Activated CD4-positive, alpha-beta memory T cell treated with anti-CD3 and anti-CD28 coated beads for 36 hours (primary cell): ENCODE measurements at regions not wholly inside any gene's neighbourhood (a gene's known extent, or its start where the extent isn't known, plus 50 kb on each side); places are given as distances from the start of the nearest gene placed in this dataset.

Experiments
- CTCF ChIA-PET: fragments of 350-600 bp; sonication (Branson Sonifier 250); formaldehyde crosslinking; loops from one replicate; lab custom pipeline; 2021; ENCODE audit warnings: antibody characterized with exemption, inconsistent platforms; lab: Charles Lee
- POLR2A ChIA-PET: fragments of 350-600 bp; sonication (Branson Sonifier 250); formaldehyde crosslinking; loops from one replicate; lab custom pipeline; 2021; ENCODE audit warnings: antibody characterized with exemption; lab: Charles Lee
- DNase-seq: peaks from one replicate; pipeline ENCODE4 v3.0.0-alpha.2; 2020
- H3K27ac Mint-ChIP-seq: one replicate; pipeline ENCODE4 v1.8.0; 2021; ENCODE audit warnings: mixed read lengths
- H3K27me3 Mint-ChIP-seq: one replicate; pipeline ENCODE4 v1.8.0; 2021; ENCODE audit warnings: mixed read lengths
- H3K36me3 Mint-ChIP-seq: one replicate; pipeline ENCODE4 v1.8.0; 2021; ENCODE audit warnings: mixed read lengths
- H3K4me1 Mint-ChIP-seq: one replicate; pipeline ENCODE4 v1.8.0; 2021; ENCODE audit warnings: low read depth, mixed read lengths
- H3K4me3 Mint-ChIP-seq: one replicate; pipeline ENCODE4 v1.8.0; 2021; ENCODE audit warnings: mild to moderate bottlenecking, mixed read lengths
- H3K9me3 Mint-ChIP-seq: one replicate; pipeline ENCODE4 v1.8.0; 2021; ENCODE audit warnings: mixed read lengths
- intact Hi-C: fragments of 100-400 bp; cut with micrococcal nuclease; formaldehyde crosslinking; loops from one replicate; pipeline ENCODE4 v1.15.1; 2023

GRCh38 chr1:96983866-96984265 lies 262.3 kb downstream of the PTBP2 start:
- Mint-ChIP-seq H3K27ac (no peak overlapping the region), H3K27me3 (peaks cover 2% of the 10 kb centered on the region), H3K36me3 (no peaks in the 10 kb centered on the region), H3K4me3 (no peak overlapping the region), H3K9me3 (peaks cover 2% of the 10 kb centered on the region), H3K4me1 (no peaks in the 10 kb centered on the region)
- DNase-seq, result no peak
- intact Hi-C loops, result no loop called here
- ChIA-PET POLR2A (no interaction called here), CTCF (no interaction called here)

- CTCF ChIA-PET, result no interaction called here
- POLR2A ChIA-PET, result no interaction called here
- DNase-seq, result no peak
- Mint-ChIP-seq H3K27ac (no peak overlapping the region), H3K4me1 (no peaks in the 10 kb centered on the region), H3K27me3 (peaks cover 4% of the 10 kb centered on the region), H3K36me3 (no peaks in the 10 kb centered on the region), H3K4me3 (no peak overlapping the region), H3K9me3 (peaks cover 2% of the 10 kb centered on the region)
- intact Hi-C loops, result no loop called here
Observed at GRCh38 chr1:96987186-96987703, 265.7 kb downstream of the PTBP2 start.

- intact Hi-C loops, result no loop called here
- Mint-ChIP-seq H3K4me3 (no peak overlapping the region), H3K27me3 (peaks cover 7% of the 10 kb centered on the region), H3K27ac (no peak overlapping the region), H3K9me3 (peaks cover 2% of the 10 kb centered on the region), H3K4me1 (no peaks in the 10 kb centered on the region), H3K36me3 (no peaks in the 10 kb centered on the region)
- ChIA-PET CTCF (no interaction called here), POLR2A (no interaction called here)
- no peak for DNase-seq
Observed at GRCh38 chr1:96989302-96989701, 267.7 kb downstream of the PTBP2 start.

- DNase-seq, result no peak
- H3K27ac Mint-ChIP-seq, result no peak overlapping the region
- POLR2A ChIA-PET, result no interaction called here
- no peaks in the 10 kb centered on the region for H3K36me3 Mint-ChIP-seq
- peaks cover 2% of the 10 kb centered on the region for H3K9me3 Mint-ChIP-seq
- intact Hi-C loops, result no loop called here
- H3K4me3 Mint-ChIP-seq, result no peak overlapping the region
- H3K27me3 Mint-ChIP-seq, result peaks cover 4% of the 10 kb centered on the region
- H3K4me1 Mint-ChIP-seq, result no peaks in the 10 kb centered on the region
- CTCF ChIA-PET, result no interaction called here
Observed at GRCh38 chr1:96990136-96990535, 268.6 kb downstream of the PTBP2 start.

GRCh38 chr1:96991261-96991660 lies 269.7 kb downstream of the PTBP2 start:
- Mint-ChIP-seq H3K27ac (no peak overlapping the region), H3K4me3 (no peak overlapping the region), H3K27me3 (peaks cover 4% of the 10 kb centered on the region), H3K4me1 (no peaks in the 10 kb centered on the region), H3K9me3 (no peaks in the 10 kb centered on the region), H3K36me3 (no peaks in the 10 kb centered on the region)
- DNase-seq, result no peak
- intact Hi-C loops, result no loop called here
- ChIA-PET POLR2A (no interaction called here), CTCF (no interaction called here)

- no peaks in the 10 kb centered on the region for H3K9me3 Mint-ChIP-seq
- no peak for DNase-seq
- H3K4me1 Mint-ChIP-seq, result no peaks in the 10 kb centered on the region
- CTCF ChIA-PET, result no interaction called here
- H3K4me3 Mint-ChIP-seq, result no peak overlapping the region
- intact Hi-C loops, result no loop called here
- H3K36me3 Mint-ChIP-seq, result no peaks in the 10 kb centered on the region
- H3K27ac Mint-ChIP-seq, result no peak overlapping the region
- peaks cover 4% of the 10 kb centered on the region for H3K27me3 Mint-ChIP-seq
- POLR2A ChIA-PET, result no interaction called here
Observed at GRCh38 chr1:96992871-96993270, 271.3 kb downstream of the PTBP2 start.

GRCh38 chr1:96995351-96995750 lies 273.8 kb downstream of the PTBP2 start:
- peaks cover 7% of the 10 kb centered on the region for H3K27me3 Mint-ChIP-seq
- H3K4me1 Mint-ChIP-seq, result no peaks in the 10 kb centered on the region
- no peaks in the 10 kb centered on the region for H3K36me3 Mint-ChIP-seq
- ChIA-PET CTCF (no interaction called here), POLR2A (no interaction called here)
- intact Hi-C loops, result no loop called here
- H3K27ac Mint-ChIP-seq, result no peak overlapping the region
- no peak for DNase-seq
- H3K4me3 Mint-ChIP-seq, result no peak overlapping the region
- no peaks in the 10 kb centered on the region for H3K9me3 Mint-ChIP-seq

GRCh38 chr1:96996001-96996400 lies 274.4 kb downstream of the PTBP2 start:
- H3K4me1 Mint-ChIP-seq, result no peaks in the 10 kb centered on the region
- H3K36me3 Mint-ChIP-seq, result no peaks in the 10 kb centered on the region
- ChIA-PET POLR2A (no interaction called here), CTCF (no interaction called here)
- no peaks in the 10 kb centered on the region for H3K9me3 Mint-ChIP-seq
- DNase-seq, result no peak
- H3K27ac Mint-ChIP-seq, result no peak overlapping the region
- intact Hi-C loops, result no loop called here
- H3K4me3 Mint-ChIP-seq, result no peak overlapping the region
- peaks cover 6% of the 10 kb centered on the region for H3K27me3 Mint-ChIP-seq

GRCh38 chr1:96997717-96998116 lies 276.1 kb downstream of the PTBP2 start:
- Mint-ChIP-seq H3K27ac (no peak overlapping the region), H3K4me3 (no peak overlapping the region), H3K4me1 (no peaks in the 10 kb centered on the region), H3K36me3 (no peaks in the 10 kb centered on the region), H3K27me3 (peaks cover 6% of the 10 kb centered on the region), H3K9me3 (no peaks in the 10 kb centered on the region)
- CTCF ChIA-PET, result no interaction called here
- intact Hi-C loops, result no loop called here
- DNase-seq, result no peak
- POLR2A ChIA-PET, result no interaction called here

GRCh38 chr1:96998466-96998865 lies 276.9 kb downstream of the PTBP2 start:
- H3K27me3 Mint-ChIP-seq, result peaks cover 3% of the 10 kb centered on the region
- H3K4me1 Mint-ChIP-seq, result no peaks in the 10 kb centered on the region
- ChIA-PET CTCF (no interaction called here), POLR2A (no interaction called here)
- no peaks in the 10 kb centered on the region for H3K9me3 Mint-ChIP-seq
- intact Hi-C loops, result no loop called here
- H3K27ac Mint-ChIP-seq, result no peak overlapping the region
- H3K4me3 Mint-ChIP-seq, result no peak overlapping the region
- H3K36me3 Mint-ChIP-seq, result no peaks in the 10 kb centered on the region
- no peak for DNase-seq

GRCh38 chr1:96999191-96999590 lies 277.6 kb downstream of the PTBP2 start:
- Mint-ChIP-seq H3K4me1 (no peaks in the 10 kb centered on the region), H3K9me3 (no peaks in the 10 kb centered on the region), H3K27me3 (peaks cover 3% of the 10 kb centered on the region), H3K27ac (no peak overlapping the region), H3K4me3 (no peak overlapping the region), H3K36me3 (no peaks in the 10 kb centered on the region)
- intact Hi-C loops, result no loop called here
- ChIA-PET CTCF (no interaction called here), POLR2A (no interaction called here)
- DNase-seq, result no peak

- intact Hi-C loops, result no loop called here
- POLR2A ChIA-PET, result no interaction called here
Observed at GRCh38 chr1:97004054-97004453, 282.5 kb downstream of the PTBP2 start.

GRCh38 chr1:97004743-97005142 lies 283.2 kb downstream of the PTBP2 start:
- no peak overlapping the region for H3K27ac Mint-ChIP-seq
- no peak for DNase-seq
- no peak overlapping the region for H3K4me3 Mint-ChIP-seq
- no peaks in the 10 kb centered on the region for H3K36me3 Mint-ChIP-seq
- peaks cover 3% of the 10 kb centered on the region for H3K27me3 Mint-ChIP-seq
- CTCF ChIA-PET, result no interaction called here
- no peaks in the 10 kb centered on the region for H3K9me3 Mint-ChIP-seq
- POLR2A ChIA-PET, result no interaction called here
- H3K4me1 Mint-ChIP-seq, result no peaks in the 10 kb centered on the region
- intact Hi-C loops, result no loop called here

More at GRCh38 chr1:97004054-97004453, 282.5 kb downstream of the PTBP2 start:
- Mint-ChIP-seq H3K4me1 (no peaks in the 10 kb centered on the region), H3K9me3 (no peaks in the 10 kb centered on the region), H3K27me3 (peaks cover 3% of the 10 kb centered on the region), H3K27ac (no peak overlapping the region), H3K4me3 (no peak overlapping the region), H3K36me3 (no peaks in the 10 kb centered on the region)
- no peak for DNase-seq
- CTCF ChIA-PET, result no interaction called here
